HG03280 (cell line): ENCODE measurements at regions not wholly inside any gene's neighbourhood (a gene's known extent, or its start where the extent isn't known, plus 50 kb on each side); places are given as distances from the start of the nearest gene placed in this dataset.
"Not testable (repeated sequence)": the region's sequence is repeated elsewhere in the genome, so short reads cannot be mapped to it uniquely, and the experiment has no call there.

Source experiments
- ATAC-seq: cut with Tn5 transposase; IDR thresholded peaks from one replicate; pipeline ENCODE4 v1.9.1; 2021; ENCODE audit warnings: mild to moderate bottlenecking, moderate library complexity; ENCODE audit not compliant: unreplicated experiment

DNA sequence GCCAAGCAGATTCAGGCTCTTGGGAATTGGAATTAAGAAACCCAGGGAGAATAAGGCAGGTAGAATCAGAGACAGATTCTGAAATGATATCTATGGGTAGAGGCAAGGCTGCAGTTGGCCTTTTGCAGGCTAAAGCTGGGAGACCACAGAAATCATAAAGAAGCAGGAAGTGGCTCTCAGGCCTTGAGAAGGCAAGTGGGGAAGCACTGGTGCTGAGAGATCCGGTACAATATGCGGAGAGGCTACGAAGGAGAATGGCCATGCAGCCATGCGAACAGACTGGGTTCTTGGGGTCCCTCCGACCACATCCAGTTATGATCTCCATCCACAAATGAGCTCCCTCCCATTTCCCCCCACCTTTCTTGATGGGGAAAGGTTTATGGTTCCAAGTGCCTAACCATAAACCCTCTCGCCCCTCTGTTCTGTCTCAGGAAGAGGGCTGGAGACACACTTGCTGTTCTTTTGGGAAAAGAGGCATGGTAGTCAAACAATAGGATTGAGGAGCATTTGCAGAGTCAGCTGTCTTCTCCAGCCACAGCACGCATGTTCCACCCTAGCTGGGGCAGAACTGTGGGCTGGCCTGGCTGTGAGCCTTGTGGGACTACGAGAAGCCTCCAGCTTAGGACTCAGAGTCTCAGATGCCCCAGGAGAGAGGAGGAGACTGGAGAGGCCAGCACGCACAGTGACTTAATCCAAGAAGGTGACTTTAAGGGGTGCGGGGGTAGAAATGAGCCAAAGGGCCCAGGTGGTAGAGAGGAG is 99.6 kb downstream of the RPLP1 start:
- ATAC-seq: no peak

DNA sequence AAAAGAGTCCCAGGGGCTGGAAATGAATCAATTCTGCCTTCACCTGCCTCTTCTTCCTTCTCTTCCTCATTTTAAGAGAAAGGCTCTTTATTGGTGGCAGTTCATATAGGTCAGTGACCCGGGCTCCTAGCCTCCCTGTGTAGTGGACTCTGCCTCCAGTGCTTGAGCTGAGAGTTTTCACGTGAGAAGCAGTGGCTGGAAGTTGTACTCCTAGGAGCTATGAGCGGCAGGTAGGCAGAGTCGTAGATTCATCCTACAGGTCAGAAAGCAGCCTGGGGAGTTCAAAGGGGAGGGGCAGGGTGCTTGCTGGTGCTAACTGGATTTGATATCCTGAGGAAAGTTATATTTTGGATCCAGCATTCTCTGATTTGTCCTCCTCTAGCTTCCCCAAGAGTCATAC is 101.1 kb downstream of the RPLP1 start:
- no peak for ATAC-seq

DNA sequence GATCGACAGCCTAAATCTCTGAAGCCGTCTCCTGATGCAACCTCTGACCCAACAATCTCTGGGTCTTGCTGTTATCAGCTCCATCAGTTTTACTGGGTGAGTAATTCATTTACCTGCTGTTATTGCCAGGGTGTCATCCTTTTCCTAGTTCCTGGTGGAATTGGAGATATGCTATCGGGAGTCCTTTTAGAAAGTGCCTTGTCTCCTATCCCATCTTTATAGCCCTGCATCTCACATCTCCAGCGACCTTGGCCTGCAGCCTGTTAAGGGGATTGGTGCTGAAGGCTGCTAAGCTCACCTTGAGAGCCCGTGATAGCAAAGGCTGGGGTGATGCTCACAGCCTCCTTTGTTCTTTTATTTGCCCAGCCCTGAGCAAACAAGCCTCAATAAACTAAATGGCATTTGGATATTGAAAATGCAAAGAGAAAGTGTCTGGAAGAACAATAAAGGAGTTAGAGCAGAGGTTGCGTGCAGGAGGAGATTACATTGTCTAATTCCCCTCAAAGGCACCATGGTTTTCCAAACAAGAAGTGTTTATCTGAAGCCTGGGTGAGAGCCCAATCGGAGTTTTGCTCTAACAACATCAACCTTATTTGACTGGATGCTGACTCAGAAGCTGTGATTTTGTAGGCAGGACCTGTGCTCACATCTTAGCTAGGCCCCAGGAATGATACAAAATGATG is 101.8 kb downstream of the RPLP1 start:
- ATAC-seq: no peak

DNA sequence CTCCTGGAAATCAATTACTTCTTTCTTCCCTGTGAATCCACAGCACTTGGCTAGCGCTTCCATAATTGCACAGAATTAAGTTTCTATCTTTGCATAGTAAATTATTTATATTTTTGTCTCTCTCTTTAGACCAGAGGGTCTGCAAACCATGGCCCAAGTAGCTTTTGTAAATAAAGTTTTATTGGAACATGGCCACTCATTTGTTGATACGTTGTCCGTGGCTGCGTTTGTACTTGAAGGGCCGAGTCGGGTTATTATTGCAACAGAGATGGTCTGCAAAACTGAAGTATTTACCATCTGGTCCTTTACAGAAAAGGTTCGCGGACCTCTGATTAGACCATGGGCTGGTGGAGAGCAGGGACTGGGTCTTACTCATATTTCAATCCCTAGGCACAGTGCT is 102.5 kb downstream of the RPLP1 start:
- no peak for ATAC-seq

DNA sequence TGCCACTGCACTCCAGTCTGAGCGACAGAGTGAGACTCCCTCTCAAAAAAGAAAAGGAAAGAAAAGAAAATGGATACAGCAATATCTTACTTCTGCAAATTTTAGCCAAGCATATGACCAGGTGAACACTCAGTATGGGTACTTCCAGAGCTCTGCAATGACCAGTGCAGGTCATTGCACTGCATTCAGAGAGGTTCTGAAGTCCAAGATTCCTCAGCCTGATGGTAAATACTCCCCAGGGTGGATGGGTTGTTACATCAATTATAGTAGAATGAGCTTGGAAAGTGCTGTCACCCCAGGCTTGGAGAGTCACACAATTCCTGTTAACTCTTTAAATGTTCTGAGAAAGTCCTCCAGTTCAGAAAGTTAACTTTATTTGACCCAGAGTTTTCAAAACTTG is 103.7 kb downstream of the RPLP1 start:
- ATAC-seq: no peak

DNA sequence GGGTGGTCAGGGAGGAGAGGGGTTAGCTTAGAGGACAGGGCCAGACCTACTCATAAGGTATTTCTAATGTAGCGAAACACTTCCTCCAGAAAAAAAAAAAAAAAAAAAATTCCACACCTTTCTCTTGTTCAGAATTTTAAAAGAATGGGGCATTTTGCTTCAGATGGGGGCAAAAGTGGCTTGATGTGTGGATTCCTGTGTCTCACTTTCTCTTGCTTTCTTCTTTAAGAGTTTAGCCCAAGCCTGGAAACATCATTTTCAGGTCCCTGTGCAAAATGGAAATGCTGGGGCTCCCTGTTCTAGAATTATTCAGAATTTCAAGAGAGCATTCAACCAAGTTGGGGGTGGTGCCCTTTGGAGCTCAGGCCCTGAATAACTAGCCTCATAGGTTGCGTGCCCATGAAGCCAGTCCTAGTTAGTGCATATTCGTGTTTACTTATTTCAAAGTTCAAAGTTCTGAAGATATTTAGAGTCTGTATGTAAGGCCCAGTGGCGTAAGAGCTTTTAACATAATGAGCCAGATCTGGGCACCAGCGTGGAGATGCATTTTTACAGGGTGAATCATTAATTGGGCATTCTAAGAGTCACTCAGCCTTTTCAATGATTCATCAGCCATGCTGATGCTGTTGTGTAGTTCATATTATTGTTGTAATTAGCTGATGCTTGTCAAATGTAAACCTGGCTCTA is 104.5 kb downstream of the RPLP1 start:
- ATAC-seq: no peak

DNA sequence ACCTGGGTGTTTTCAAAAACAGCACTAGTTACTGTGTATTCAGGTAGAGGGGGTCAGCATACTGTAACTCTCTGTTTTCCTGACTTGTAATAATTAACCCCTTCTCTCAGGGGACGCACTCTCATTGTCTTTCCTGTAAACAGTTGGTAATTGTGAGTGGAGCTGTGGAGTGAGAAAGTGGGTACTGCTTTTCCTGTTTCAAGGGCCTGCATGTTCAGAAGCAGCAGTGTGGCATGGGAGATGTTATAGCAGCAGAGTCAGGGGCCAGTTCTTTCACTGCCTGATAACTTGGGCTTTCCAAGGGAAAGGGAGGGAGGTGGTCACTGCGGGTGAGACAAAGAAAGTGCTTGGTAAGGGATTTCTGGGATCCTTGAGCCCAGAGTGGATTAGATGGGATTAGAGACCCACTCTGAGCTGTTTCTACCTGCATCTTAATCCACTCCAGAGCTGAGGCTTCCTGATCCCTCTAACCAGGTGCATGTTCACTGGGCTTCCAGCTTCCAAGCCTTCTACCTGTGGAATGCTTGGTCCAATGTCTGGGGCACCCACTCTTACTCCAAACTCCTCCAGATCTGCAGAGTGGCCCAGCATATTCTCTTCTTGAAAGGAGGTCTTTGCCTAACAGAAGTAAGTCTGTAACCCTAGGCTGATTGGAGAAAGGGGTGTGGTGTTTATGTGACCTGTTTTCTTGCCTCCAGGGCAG is 105.2 kb downstream of the RPLP1 start:
- no peak for ATAC-seq

DNA sequence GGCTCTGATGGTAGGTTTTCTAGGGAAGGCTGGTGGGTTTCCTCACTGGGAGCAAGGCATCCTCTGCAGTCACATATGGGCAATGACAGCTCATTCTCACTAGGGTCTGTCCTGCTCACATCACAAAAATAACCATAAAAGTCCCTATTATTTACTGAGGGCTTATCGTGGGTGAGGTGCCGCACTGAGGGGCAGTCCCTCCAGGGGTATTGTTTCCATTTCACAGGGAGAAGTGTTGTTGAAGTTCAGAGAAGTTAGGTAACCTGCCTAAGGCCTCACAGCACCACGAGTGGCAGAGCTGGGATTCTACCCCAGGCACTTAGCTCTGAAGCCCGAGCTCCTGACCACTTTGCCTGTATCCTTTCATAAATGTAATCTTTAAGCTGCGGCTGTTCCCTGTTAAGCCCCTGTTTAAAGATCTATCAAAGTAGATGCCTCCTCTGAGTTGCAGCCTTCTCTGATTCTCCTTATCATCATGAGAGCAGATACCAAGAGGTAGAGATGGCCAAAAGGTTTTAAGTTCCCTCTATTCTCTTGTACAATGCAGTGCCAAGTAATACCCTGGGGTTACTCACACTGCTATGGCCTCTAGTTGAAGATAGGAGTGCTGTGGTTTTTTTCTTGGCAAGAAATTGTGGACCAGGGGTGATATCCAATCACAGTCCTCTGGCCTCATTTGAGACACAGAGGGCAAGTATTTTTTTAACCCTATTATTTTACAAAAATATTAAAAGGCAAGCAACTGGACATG is 107.0 kb downstream of the RPLP1 start:
- no peak for ATAC-seq

DNA sequence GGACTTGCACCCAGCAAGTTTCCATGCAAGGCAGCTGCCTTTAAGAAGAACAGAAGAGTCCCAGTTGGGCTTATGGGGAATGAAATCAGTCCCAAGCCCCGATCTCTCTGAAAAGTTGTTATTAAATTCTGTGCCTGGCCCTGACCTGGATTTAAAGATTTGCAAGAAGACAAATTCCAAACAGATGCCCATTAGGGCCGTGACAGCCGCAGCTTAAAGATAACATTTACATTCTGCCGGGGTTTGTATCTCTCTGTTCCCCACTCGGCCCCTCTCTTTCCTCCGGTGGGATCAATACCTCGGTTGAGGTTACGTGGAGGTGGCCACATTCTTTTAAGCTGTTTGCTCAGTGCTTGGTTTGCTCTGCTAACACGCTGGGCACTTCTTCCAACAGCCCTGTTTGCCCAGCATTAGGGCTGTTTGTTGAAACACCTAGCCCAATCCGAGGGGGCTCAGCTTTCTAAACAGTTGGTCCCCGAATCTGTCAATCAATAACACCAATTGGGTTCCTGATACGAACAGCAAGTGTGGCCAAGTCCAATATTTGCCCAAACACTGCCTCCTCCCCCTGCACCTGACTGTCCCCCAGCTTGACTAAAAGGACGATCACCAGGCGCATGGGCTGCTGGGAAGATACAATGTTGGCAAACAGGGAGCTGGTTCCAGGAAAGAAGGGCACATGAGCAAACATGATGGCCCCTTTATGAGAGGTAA is 108.6 kb downstream of the RPLP1 start:
- ATAC-seq: no peak

DNA sequence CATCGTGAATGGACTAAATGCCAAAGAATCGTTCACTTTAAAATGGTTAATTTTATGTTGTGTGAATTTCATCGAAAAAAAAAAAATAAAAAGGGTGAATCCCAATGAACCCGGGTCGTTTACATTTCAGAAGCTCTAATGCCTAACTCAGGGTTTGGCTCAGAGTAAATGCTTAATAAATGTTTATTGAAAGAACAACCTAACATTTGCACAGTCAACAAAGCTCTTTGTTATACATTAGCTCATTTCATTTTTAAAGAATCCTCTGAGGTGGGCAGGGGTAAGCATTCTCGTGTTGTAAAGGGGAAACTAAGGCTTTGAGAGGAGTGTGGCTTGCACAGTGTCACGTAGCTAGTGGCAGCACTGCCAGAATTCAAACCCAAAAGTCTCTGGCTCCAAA is 109.5 kb downstream of the RPLP1 start:
- no peak for ATAC-seq

DNA sequence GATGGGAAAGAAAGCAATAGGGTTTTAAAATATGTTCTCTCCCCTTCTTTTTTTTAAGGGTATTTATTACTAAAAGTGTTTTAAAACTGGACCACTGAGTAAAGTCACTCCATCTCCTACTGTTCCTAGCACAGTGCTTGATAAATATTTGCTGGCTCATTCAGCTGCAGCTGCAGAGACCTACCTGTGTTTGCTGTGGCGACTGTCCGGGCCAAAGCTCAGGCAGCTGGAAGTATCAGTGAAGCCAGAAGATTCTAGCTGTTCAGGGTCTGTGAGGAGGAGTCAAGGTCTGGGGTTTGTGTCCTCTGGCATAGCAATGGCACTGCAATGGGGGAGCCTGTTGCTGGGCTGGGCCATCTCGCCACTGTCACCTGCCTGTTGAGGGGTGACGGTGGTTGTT is 109.9 kb downstream of the RPLP1 start:
- ATAC-seq: no peak

DNA sequence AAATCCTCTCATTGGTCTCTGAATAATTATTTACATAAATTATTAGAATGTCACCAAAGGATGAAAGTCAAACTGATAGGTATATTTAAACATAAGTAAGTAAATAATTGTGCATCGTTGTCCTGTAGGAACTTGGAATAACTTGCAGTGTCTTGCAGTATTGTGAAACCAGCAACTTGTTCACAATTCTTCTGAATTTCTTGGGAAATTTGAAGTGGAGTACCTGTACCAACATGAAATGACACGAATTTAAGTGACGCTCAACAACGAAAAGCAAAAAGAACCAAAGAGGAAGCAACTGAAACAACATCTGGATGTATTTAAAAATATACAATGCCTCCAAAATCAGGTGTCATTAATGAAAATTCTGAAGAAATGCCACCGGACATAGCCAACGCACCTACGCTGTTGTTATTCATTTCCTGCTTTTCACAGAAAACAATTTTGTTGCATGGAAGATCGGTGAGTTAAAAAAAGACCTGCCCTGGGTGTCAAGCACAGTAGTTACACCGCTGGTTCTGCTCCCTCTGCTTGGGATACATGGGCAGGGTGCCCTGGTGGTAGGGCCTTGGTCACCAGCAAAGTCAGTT is 112.5 kb downstream of the RPLP1 start:
- no peak for ATAC-seq

DNA sequence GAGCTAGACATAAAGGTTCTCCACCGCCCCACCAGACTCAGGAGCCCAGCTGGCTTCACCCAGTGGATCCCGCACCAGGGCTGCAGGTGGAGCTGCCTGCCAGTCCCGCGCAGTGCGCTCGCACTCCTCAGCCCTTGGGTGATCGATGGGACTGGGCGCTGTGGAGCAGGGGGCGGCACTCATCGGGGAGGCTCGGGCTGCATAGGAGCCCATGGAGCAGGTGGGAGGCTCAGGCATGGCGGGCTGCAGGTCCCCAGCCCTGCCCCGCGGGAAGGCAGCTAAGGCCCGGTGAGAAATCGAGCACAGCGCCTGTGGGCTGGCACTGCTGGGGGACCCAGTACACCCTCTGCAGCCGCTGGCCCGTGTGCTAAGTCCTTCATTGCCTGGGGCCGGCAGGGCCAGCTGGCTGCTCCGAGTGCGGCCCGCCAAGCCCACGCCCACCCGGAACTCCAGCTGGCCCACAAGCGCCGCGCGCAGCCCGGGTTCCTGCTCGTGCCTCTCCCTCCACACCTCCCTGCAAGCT is 114.7 kb downstream of the RPLP1 start:
- ATAC-seq: not testable (repeated sequence)

DNA sequence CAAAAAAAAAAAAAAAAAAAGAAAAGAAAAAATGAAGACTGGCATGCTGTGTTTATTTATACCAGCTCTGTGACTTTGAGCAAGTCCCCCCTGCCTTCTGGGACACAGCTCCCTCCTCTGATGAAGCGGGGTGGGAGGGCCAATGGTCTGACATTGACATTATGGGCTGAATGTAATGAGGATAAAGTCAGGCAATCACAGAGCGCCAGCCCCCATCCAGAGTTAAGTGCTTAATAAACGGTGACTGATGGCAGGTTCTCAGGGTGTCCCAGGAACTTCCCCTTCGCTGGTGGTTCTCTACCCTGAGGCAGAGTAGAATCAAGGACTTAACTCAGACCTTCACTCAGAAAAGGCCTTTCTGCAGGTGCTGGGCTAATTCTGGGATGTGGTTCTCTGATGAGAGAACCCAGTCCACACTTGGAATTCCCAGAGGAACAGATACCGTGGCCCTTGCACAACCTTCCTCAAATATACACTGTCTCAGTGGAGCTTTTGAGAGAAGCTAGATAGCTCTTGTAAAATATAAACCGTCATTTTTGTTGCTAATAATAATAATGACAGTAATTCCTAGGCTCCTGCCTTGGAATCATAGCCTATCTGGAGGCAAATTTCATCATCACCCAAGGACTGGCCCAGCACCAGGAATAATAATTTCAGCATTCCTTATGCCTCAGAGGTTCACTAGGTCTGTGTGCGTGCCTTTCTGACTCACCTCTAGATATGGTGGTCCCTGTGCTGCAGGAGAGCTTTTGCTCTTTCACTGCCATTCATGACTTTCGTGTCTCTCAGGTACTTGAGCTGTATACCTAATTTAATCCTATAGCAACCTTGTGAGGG is 115.8 kb downstream of the RPLP1 start:
- ATAC-seq: no peak

DNA sequence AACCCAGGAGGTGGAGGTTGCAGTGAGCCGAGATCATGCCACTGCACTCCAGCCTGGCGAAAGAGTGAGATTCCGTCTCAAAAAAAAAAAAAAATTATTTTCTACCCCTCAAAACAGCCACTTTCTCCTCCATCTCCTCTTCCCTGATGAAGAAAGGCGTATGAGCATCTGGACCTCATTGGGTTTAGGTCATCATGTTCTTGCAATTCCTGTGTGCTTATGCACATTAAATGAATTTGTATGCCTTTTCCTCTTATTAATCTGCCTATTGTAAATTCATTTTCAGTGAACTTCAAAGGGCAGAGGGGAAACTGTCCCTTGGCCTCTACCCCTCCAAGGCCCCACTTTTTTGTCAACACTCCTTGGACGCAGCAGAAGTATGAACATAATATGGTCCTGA is 117.8 kb downstream of the RPLP1 start:
- ATAC-seq: no peak

DNA sequence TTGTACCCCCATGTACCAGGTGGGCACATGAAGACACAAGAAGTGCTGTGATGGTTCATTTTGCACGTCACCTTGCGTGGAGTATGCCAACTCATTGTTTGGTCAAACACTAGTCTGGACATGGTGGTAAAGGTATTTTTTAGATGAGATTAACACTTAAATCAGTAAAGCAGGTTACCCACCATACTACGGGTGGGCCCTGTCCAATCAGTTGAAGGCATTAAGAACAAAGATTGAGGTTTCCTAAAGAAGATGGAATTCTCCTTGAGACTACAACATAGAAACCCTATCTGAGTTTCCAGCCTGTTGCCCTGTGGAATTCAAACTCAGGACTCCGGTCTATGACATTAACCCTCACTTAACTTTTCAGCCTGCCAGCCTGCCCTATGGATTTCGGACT is 118.4 kb downstream of the RPLP1 start:
- no peak for ATAC-seq

DNA sequence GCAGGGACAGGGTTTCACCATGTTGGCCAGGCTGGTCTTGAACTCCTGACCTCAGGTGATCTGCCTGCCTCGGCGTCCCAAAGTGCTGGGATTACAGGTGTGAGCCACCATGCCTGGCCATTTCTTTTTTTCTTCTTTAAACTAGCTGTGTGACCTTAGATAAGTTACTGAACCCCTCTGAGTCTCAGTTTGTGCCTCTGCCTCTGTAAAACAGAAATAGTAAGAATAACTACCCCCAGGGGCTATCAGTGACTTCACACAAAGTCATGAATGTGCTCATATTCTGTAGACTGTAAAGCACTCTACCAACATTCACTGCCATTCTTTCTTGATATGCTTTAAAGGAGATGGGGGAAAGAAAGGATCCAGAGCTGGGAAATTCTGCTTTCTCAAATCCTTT is 120.7 kb downstream of the RPLP1 start:
- ATAC-seq: not testable (repeated sequence)

DNA sequence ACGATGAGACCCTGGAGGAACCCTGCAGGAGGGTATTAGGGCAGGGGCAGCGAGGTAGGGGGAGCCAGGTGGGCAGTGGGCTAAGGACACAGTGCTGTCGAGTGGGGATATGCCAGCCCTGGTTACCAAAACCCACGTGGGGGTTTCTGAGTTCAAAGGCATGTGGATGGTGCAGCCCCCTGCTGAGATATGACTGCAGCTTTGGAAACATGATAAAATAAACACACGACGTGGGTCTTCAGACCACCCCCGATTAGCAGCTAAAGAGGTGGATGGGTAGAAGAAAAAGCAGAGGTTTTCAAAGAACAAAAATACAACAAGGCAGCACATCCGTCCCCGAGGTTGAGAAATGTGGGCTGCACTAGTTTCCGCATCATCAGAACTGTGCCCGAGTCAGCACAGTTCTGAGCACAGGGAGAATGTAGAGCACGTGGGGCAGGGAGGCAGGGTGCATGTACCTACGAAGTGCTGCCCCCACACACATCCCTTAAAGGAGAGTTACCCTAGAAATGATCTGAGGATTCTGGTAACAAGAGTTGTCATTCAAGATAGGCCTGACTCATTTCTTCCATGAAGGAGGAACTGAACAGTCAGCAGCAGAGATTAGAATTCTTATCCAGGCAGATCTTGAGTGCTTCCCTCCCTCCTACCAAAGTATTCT is 121.3 kb downstream of the RPLP1 start:
- no peak for ATAC-seq
